PC-9 (cell line): ENCODE measurements at regions not wholly inside any gene's neighbourhood (a gene's known extent, or its start where the extent isn't known, plus 50 kb on each side); places are given as distances from the start of the nearest gene placed in this dataset.

ENCODE experiments used
- BruUV-seq: library from RNA; stranded (reverse); fragments of 400-500 nt; replicated peaks from 2 replicates; lab custom pipeline; 2021; lab: Mats Ljungman, UMichigan
- CTCF ChIA-PET: fragments of 300-600 bp; sonication (Branson Sonifier 250); formaldehyde crosslinking; loops from one replicate; lab custom pipeline; 2022; ENCODE audit warnings: antibody characterized with exemption; lab: Charles Lee
- POLR2A ChIA-PET: fragments of 300-600 bp; sonication (Branson Sonifier 250); formaldehyde crosslinking; loops from one replicate; lab custom pipeline; 2022; ENCODE audit warnings: antibody characterized with exemption; ENCODE audit not compliant: unreplicated experiment; lab: Charles Lee
- DNase-seq, 2 experiments: peaks; one replicate each; pipeline versions ENCODE4 v3.0.0 to v3.0.0-alpha.2; 2015 to 2022; ENCODE audit warnings: mixed read lengths in 1 of 2
- H2AFZ ChIP-seq: fragments of 200-600 bp; sonication (generic); 2 replicates; pipeline ENCODE4 v1.8.1; 2017; ENCODE audit warnings: antibody characterized with exemption
- H3F3A ChIP-seq: fragments of 200-600 bp; sonication (generic); 2 replicates; pipeline ENCODE4 v1.8.1; 2017; ENCODE audit warnings: antibody characterized with exemption, mild to moderate bottlenecking, low read depth; ENCODE audit not compliant: insufficient read depth
- H3K27ac ChIP-seq: fragments of 200-600 bp; sonication (generic); 2 replicates; pipeline ENCODE4 v1.6.1; 2016; ENCODE audit warnings: mixed run types
- H3K27me3 ChIP-seq: fragments of 200-600 bp; sonication (generic); 2 replicates; pipeline ENCODE4 v1.6.1; 2016; ENCODE audit warnings: low read depth, mixed run types; ENCODE audit not compliant: insufficient read depth
- H3K36me3 ChIP-seq: fragments of 200-600 bp; sonication (generic); 2 replicates; pipeline ENCODE4 v1.6.1; 2016; ENCODE audit warnings: low read depth, mixed run types
- H3K4me1 ChIP-seq: fragments of 200-600 bp; sonication (generic); replicated peaks from 2 replicates; pipeline ENCODE4 v1.6.1; 2016; ENCODE audit warnings: mixed run types; ENCODE audit not compliant: insufficient read depth
- H3K4me2 ChIP-seq: fragments of 200-600 bp; sonication (generic); 2 replicates; pipeline ENCODE4 v1.6.1; 2017; ENCODE audit warnings: mixed run types
- H3K4me3 ChIP-seq: fragments of 200-600 bp; sonication (generic); 2 replicates; pipeline ENCODE4 v1.6.1; 2016; ENCODE audit warnings: mixed run types
- H3K79me2 ChIP-seq: fragments of 200-600 bp; sonication (generic); 2 replicates; pipeline ENCODE4 v1.6.1; 2017; ENCODE audit warnings: low read depth, mixed run types
- H3K9me2 ChIP-seq: fragments of 200-600 bp; sonication (generic); 2 replicates; pipeline ENCODE4 v1.8.1; 2017; ENCODE audit warnings: mild to moderate bottlenecking; ENCODE audit not compliant: insufficient read depth
- H3K9me3 ChIP-seq: fragments of 200-600 bp; sonication (generic); 2 replicates; pipeline ENCODE4 v1.8.1; 2016; ENCODE audit warnings: low read depth; ENCODE audit not compliant: insufficient read depth
- H4K20me1 ChIP-seq: fragments of 200-600 bp; sonication (generic); 2 replicates; pipeline ENCODE4 v1.8.1; 2017; ENCODE audit not compliant: insufficient read depth
- EZH2 ChIP-seq: fragments of 200-600 bp; sonication (generic); IDR thresholded peaks from 2 replicates; pipeline ENCODE4 v1.8.0; 2017; ENCODE audit warnings: antibody characterized with exemption, low read depth
- intact Hi-C: fragments of 100-400 bp; cut with micrococcal nuclease; formaldehyde crosslinking; loops from one replicate; pipeline ENCODE4 v1.10.0; 2022; ENCODE audit not compliant: unreplicated experiment
- TF ChIP-seq, protein P1 (sequence below): fragments of 200-600 bp; sonication (generic); conservative IDR thresholded peaks from 2 replicates; pipeline ENCODE4 v1.6.1; 2017; ENCODE audit warnings: mixed run types, antibody characterized with exemption, mild to moderate bottlenecking, moderate library complexity

GRCh38 chr11:110833033-110833484, 120.8 kb upstream of the ARHGAP20 start:
- H3K9me2 ChIP-seq, result no peaks in the 10 kb centered on the region
- no peaks in the 10 kb centered on the region for H3K79me2 ChIP-seq
- no peak for DNase-seq
- no peak overlapping the region for H3K4me3 ChIP-seq
- H3K27ac ChIP-seq, result no peak overlapping the region
- no peak overlapping the region for H3K4me2 ChIP-seq
- CTCF ChIA-PET, result no interaction called here
- no TSS peak for BruUV-seq
- no peak for TF ChIP-seq EZH2
- TF ChIP-seq, protein P1, sequence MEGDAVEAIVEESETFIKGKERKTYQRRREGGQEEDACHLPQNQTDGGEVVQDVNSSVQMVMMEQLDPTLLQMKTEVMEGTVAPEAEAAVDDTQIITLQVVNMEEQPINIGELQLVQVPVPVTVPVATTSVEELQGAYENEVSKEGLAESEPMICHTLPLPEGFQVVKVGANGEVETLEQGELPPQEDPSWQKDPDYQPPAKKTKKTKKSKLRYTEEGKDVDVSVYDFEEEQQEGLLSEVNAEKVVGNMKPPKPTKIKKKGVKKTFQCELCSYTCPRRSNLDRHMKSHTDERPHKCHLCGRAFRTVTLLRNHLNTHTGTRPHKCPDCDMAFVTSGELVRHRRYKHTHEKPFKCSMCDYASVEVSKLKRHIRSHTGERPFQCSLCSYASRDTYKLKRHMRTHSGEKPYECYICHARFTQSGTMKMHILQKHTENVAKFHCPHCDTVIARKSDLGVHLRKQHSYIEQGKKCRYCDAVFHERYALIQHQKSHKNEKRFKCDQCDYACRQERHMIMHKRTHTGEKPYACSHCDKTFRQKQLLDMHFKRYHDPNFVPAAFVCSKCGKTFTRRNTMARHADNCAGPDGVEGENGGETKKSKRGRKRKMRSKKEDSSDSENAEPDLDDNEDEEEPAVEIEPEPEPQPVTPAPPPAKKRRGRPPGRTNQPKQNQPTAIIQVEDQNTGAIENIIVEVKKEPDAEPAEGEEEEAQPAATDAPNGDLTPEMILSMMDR, result no peak
- no peaks in the 10 kb centered on the region for H3K4me1 ChIP-seq
- no peaks in the 10 kb centered on the region for H3K9me3 ChIP-seq
- POLR2A ChIA-PET, result no interaction called here
- H4K20me1 ChIP-seq, result no peaks in the 10 kb centered on the region
- H3K36me3 ChIP-seq, result no peaks in the 10 kb centered on the region
- intact Hi-C loops, result no loop called here
- no peak overlapping the region for H2AFZ ChIP-seq
- no peaks in the 10 kb centered on the region for H3K27me3 ChIP-seq
- H3F3A ChIP-seq, result no peaks in the 10 kb centered on the region

- POLR2A ChIA-PET, result no interaction called here
- no TSS peak for BruUV-seq
- no peaks in the 10 kb centered on the region for H3F3A ChIP-seq
- no peaks in the 10 kb centered on the region for H3K27me3 ChIP-seq
- no peaks in the 10 kb centered on the region for H3K9me3 ChIP-seq
- H3K4me3 ChIP-seq, result no peak overlapping the region
- no peaks in the 10 kb centered on the region for H3K4me1 ChIP-seq
- H3K79me2 ChIP-seq, result no peaks in the 10 kb centered on the region
- H3K36me3 ChIP-seq, result no peaks in the 10 kb centered on the region
- intact Hi-C loops, result no loop called here
- no peak overlapping the region for H3K4me2 ChIP-seq
- CTCF ChIA-PET, result no interaction called here
- no peaks in the 10 kb centered on the region for H3K9me2 ChIP-seq
- no peak overlapping the region for H3K27ac ChIP-seq
- TF ChIP-seq, protein P1, result no peak
- TF ChIP-seq EZH2, result no peak
- no peak for DNase-seq
- H4K20me1 ChIP-seq, result no peaks in the 10 kb centered on the region
- H2AFZ ChIP-seq, result no peak overlapping the region
These were observed 120.3 kb upstream of the ARHGAP20 start for GRCh38 chr11:110832539-110832938.

- Histone ChIP-seq H3K9me2 (no peaks in the 10 kb centered on the region), H3K27ac (no peak overlapping the region), H4K20me1 (no peaks in the 10 kb centered on the region), H3K9me3 (no peaks in the 10 kb centered on the region), H3K4me1 (no peaks in the 10 kb centered on the region), H3K4me3 (no peak overlapping the region), H3K36me3 (no peaks in the 10 kb centered on the region), H2AFZ (no peak overlapping the region), H3F3A (no peaks in the 10 kb centered on the region), H3K4me2 (no peak overlapping the region), H3K27me3 (no peaks in the 10 kb centered on the region), H3K79me2 (no peaks in the 10 kb centered on the region)
- peak in 1 of 2 experiments; percentile 1 for DNase-seq
- no TSS peak for BruUV-seq
- POLR2A ChIA-PET, result no interaction called here
- TF ChIP-seq EZH2, result no peak
- TF ChIP-seq, protein P1, result no peak
- CTCF ChIA-PET, result no interaction called here
- intact Hi-C loops, result no loop called here
These were observed 119.8 kb upstream of the ARHGAP20 start for GRCh38 chr11:110832080-110832479.
